ENCODE measurements at regions not wholly inside any gene's neighbourhood (a gene's known extent, or its start where the extent isn't known, plus 50 kb on each side); places are given as distances from the start of the nearest gene placed in this dataset.

DNA sequence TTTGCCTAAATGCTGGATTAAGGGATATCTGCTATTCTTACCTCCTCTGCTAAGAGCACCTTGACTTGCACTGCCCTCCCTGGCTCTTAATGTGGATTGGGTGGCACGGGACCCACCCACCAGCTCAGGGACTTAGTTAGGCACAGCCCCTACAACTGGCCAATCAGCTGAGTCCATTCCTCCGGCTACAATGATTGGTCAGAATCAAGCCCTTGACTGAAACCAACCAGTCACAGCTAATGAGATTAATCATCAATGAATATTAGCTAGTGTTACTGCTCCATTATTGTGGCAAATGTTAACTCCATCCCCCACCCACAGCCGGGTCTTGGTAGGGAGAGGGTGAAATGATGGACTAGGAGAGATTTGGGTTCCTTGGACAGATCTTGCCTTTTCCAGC lies 328.0 kb downstream of the MN1 start:
- TF ChIP-seq, protein P1, sequence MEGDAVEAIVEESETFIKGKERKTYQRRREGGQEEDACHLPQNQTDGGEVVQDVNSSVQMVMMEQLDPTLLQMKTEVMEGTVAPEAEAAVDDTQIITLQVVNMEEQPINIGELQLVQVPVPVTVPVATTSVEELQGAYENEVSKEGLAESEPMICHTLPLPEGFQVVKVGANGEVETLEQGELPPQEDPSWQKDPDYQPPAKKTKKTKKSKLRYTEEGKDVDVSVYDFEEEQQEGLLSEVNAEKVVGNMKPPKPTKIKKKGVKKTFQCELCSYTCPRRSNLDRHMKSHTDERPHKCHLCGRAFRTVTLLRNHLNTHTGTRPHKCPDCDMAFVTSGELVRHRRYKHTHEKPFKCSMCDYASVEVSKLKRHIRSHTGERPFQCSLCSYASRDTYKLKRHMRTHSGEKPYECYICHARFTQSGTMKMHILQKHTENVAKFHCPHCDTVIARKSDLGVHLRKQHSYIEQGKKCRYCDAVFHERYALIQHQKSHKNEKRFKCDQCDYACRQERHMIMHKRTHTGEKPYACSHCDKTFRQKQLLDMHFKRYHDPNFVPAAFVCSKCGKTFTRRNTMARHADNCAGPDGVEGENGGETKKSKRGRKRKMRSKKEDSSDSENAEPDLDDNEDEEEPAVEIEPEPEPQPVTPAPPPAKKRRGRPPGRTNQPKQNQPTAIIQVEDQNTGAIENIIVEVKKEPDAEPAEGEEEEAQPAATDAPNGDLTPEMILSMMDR (IDR thresholded peaks at IDR 0.05; ENCODE audit: low read length) = no peak
- no peak for TF ChIP-seq EZH2 (optimal IDR thresholded peaks at IDR 0.05; ENCODE audit: low read depth, low read length)

Measured in MM.1S (cell line).